Prostate gland (tissue), 2 donors: ENCODE measurements at regions not wholly inside any gene's neighbourhood (a gene's known extent, or its start where the extent isn't known, plus 50 kb on each side); places are given as distances from the start of the nearest gene placed in this dataset.
A peak's percentile ranks its signal among the peaks of the same experiment; 100 is the strongest.

Experiments used
- DNase-seq: peaks from one replicate; pipeline ENCODE4 v3.0.0-alpha.2; 2019; ENCODE audit warnings: low spot score
- H3K27ac ChIP-seq, 2 donors: fragments of 200-600 bp; sonication (generic); 2 replicates each; pipeline ENCODE4 v1.5.1; 2017 to 2019
- H3K27me3 ChIP-seq: fragments of 200-600 bp; sonication (generic); replicated peaks from 2 replicates; pipeline ENCODE4 v1.5.1; 2019; ENCODE audit not compliant: insufficient read depth
- H3K36me3 ChIP-seq, 2 donors: fragments of 200-600 bp; sonication (generic); 1 replicate in 1 of 2; 2 replicates in 1 of 2; pipeline versions ENCODE4 v1.5.1 to v1.8.1; 2017 to 2019
- H3K4me1 ChIP-seq: fragments of 200-600 bp; sonication (generic); replicated peaks from 2 replicates; pipeline ENCODE4 v1.5.1; 2019
- H3K4me3 ChIP-seq, 2 donors: fragments of 200-600 bp; sonication (generic); 2 replicates each; pipeline ENCODE4 v1.5.1; 2017 to 2019
- H3K9me3 ChIP-seq: fragments of 200-600 bp; sonication (generic); 2 replicates; pipeline ENCODE4 v1.5.1; 2017
- POLR2A ChIP-seq: fragments of 450-650 bp; IDR thresholded peaks from one replicate; pipeline ENCODE4 v1.6.1; 2016; ENCODE audit warnings: antibody characterized with exemption, mild to moderate bottlenecking
- POLR2AphosphoS5 ChIP-seq: sonication (generic); formaldehyde crosslinking; IDR thresholded peaks from one replicate; pipeline ENCODE4 v1.6.1; 2017; ENCODE audit warnings: antibody characterized with exemption
- WGBS: methylation state at CpG from one replicate; pipeline ENCODE4 v1.1.5; 2018; 5-methylcytosine and 5-hydroxymethylcytosine counted together
- intact Hi-C: fragments of 100-400 bp; cut with DNase I; formaldehyde crosslinking; loops from one replicate; pipeline ENCODE4 v1.14.2; 2022
- TF ChIP-seq, protein P1 (sequence below), 4 experiments: fragments of 200-600 bp in 2 of 4; fragments of 450-650 bp in 2 of 4; sonication (generic) in 2 of 4; IDR thresholded peaks; 1 replicate in 3 of 4; 2 replicates in 1 of 4; pipeline ENCODE4 v1.5.1; 2016 to 2019; ENCODE audit warnings: antibody characterized with exemption in 4 of 4, mild to moderate bottlenecking in 2 of 4, moderate library complexity in 2 of 4

DNA sequence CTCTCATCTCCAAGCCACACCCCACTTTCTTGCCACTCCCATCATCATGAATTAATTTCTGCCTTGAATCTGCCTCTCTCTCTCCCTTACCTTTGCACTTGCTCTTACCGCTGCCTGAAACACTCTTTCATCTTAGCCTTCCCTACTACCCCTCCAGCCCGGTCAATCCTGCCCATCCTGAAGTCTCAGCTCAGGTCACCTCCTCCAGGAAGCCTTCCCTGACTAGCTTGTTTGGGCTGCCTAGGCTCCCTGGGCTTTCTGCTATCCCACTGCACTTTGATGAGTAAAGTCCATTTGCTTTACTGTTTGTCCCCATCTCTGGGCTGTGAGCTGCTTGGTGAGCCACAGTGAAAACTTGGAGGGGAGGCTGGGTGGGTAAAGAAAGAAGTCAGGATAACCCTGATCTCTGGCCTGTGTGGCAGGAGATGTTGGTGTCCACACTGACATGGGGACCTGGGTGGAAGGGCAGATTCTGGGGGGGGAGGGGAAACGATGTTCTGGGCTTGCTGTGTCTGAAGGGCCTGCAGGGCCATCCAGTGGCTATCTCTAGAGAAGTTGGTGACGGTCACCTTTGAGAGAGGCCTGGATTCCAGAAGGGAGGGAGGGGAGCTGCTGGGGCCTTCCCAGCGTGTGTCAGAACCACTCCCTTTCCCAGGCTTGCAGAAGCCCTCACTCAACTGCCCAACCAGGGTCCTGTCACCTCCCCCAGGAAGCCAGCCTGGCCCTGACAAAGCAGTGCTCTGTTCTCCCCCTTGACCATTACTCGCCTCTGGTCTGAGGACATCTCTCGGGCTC lies 75.0 kb upstream of the DAB2IP start:
- H3K4me1 ChIP-seq = no peaks in the 10 kb centered on the region
- WGBS = 77% methylated on average over 7 of the region's 7 CpGs
- peak overlapping the region in 1 of 2 donors; percentile 6 for H3K27ac ChIP-seq
- H3K4me3 ChIP-seq = no peak overlapping the region
- no peaks in the 10 kb centered on the region for H3K9me3 ChIP-seq
- intact Hi-C loops = no loop called here
- DNase-seq = no peak
- no peaks in the 10 kb centered on the region for H3K36me3 ChIP-seq
- TF ChIP-seq, protein P1, sequence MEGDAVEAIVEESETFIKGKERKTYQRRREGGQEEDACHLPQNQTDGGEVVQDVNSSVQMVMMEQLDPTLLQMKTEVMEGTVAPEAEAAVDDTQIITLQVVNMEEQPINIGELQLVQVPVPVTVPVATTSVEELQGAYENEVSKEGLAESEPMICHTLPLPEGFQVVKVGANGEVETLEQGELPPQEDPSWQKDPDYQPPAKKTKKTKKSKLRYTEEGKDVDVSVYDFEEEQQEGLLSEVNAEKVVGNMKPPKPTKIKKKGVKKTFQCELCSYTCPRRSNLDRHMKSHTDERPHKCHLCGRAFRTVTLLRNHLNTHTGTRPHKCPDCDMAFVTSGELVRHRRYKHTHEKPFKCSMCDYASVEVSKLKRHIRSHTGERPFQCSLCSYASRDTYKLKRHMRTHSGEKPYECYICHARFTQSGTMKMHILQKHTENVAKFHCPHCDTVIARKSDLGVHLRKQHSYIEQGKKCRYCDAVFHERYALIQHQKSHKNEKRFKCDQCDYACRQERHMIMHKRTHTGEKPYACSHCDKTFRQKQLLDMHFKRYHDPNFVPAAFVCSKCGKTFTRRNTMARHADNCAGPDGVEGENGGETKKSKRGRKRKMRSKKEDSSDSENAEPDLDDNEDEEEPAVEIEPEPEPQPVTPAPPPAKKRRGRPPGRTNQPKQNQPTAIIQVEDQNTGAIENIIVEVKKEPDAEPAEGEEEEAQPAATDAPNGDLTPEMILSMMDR (IDR thresholded peaks at IDR 0.05) = no peak
- TF ChIP-seq POLR2A (no peak), POLR2AphosphoS5 (no peak)
- no peaks in the 10 kb centered on the region for H3K27me3 ChIP-seq

DNA sequence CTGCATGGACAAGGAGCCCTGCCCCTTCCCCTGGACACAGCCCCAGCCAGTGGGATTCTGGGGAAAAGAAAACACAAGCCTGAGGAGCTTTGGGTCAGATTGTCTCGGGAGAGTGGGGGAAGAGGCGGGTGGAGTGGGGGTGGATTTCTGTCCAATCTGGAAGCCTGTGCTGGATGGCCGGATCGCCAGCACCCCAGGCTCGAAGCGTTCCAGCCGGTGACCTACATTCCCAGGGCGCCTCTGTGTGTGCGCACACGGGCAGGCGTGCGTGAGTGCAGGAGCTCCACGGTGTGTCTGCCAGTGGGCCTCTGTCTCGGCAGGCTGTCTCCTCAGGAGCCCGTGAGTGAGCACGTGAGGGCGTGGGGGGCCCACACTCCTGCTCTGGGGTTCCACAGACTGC lies 74.3 kb upstream of the DAB2IP start:
- Histone ChIP-seq H3K9me3 (no peaks in the 10 kb centered on the region), H3K27me3 (no peaks in the 10 kb centered on the region), H3K36me3 (no peaks in the 10 kb centered on the region), H3K4me1 (no peaks in the 10 kb centered on the region), H3K4me3 (no peak overlapping the region), H3K27ac (peak overlapping the region; percentile 6 to 34)
- 74% methylated on average over 17 of the region's 17 CpGs for WGBS
- no peak for DNase-seq
- no peak for TF ChIP-seq POLR2AphosphoS5
- TF ChIP-seq, protein P1 (IDR thresholded peaks at IDR 0.05) = no peak
- TF ChIP-seq POLR2A = no peak
- intact Hi-C loops = no loop called here

DNA sequence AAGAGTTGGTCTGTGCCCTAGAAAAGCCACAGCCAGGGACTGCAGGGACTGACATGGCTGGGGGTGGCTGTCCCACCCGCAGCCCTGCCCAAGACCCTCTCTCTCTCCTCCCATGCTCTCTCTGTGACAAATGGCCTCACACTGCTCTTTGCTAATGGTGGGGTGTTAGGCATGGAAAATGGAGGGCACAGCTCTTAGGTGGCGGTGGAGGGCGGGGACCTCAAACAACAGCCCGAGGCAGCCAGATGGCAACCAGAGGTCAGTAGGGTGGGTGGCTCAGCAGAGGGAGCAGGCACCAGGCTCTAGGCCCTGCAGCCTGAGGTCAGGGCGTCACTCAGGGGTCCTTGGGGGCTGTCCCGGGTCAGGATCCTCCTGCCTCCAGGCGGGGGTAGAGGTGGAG lies 73.9 kb upstream of the DAB2IP start:
- intact Hi-C loops = no loop called here
- peak overlapping the region; percentile 6 to 34 for H3K27ac ChIP-seq
- DNase-seq = no peak
- TF ChIP-seq, protein P1 (IDR thresholded peaks at IDR 0.05) = no peak
- TF ChIP-seq POLR2AphosphoS5 (no peak), POLR2A (no peak)
- H3K9me3 ChIP-seq = no peaks in the 10 kb centered on the region
- H3K4me3 ChIP-seq = no peak overlapping the region
- 89% methylated on average over 7 of the region's 7 CpGs for WGBS
- H3K27me3 ChIP-seq = no peaks in the 10 kb centered on the region
- H3K4me1 ChIP-seq = no peaks in the 10 kb centered on the region
- H3K36me3 ChIP-seq = no peaks in the 10 kb centered on the region

DNA sequence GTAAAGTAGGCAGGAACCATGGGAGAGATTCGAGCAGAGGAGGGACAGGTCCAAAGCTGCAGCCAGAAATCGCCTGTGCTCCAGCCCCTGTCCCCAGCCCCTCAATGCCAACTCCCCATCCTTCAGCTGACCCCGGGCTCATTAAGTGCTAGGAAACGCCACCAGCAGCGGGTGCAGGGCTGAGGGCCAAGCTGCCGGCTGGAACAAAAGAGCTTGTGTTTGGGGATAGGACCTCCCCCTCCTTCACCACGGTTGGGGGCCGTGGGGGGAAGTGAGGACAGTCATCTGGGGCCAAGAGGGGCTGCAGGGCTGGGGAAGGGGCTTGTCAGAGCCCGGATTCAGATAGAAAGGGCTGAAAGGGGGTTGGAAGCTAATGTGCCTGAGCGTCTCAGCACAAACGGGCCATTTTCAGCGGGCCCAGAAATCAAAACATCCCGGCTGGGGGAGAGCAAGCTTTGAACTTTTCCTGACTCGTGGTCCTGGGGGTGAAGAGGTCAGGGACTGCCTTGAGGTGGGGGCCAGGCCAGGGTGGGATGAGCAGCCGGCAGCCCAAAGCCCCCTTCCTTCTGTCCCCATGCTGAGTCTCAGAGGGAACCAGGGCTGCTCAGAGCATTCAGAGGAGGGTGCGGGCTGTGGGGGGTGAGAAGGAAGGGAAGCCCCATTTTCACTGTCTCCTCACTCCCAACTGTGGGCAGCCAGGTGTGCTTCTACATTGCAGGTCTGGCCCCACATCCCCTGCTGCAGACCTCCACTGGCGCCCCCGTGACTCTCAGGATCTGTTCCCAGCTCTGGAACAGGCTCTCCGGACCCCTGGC lies 69.4 kb upstream of the DAB2IP start:
- H3K36me3 ChIP-seq = no peaks in the 10 kb centered on the region
- intact Hi-C loops = no loop called here
- 43% methylated on average over 19 of the region's 19 CpGs for WGBS
- no peak for DNase-seq
- no peak overlapping the region for H3K4me3 ChIP-seq
- H3K27me3 ChIP-seq = no peaks in the 10 kb centered on the region
- H3K4me1 ChIP-seq = no peaks in the 10 kb centered on the region
- H3K9me3 ChIP-seq = no peaks in the 10 kb centered on the region
- TF ChIP-seq POLR2A (no peak), POLR2AphosphoS5 (no peak)
- TF ChIP-seq, protein P1 (IDR thresholded peaks at IDR 0.05) = no peak
- no peak overlapping the region for H3K27ac ChIP-seq
